IMR-90 (cell line): ENCODE measurements at regions not wholly inside any gene's neighbourhood (a gene's known extent, or its start where the extent isn't known, plus 50 kb on each side); places are given as distances from the start of the nearest gene placed in this dataset.

Experiments used
- ATAC-seq: fragments of 200-7000 bp; cut with Tn5 transposase; 2 replicates; pipeline ENCODE4 v1.9.1; 2020; ENCODE audit warnings: low read depth, mild to moderate bottlenecking, moderate library complexity
- BruUV-seq: library from RNA; stranded (reverse); fragments of 400-500 nt; replicated peaks from 2 replicates; lab custom pipeline; 2021; lab: Mats Ljungman, UMichigan
- CTCF ChIA-PET: fragments of 300-600 bp; formaldehyde crosslinking; extraction: SDS; loops from one replicate; lab custom pipeline; 2021; ENCODE audit warnings: antibody characterized with exemption; lab: Yijun Ruan, JAX
- POLR2A ChIA-PET: fragments of 300-600 bp; sonication (Branson Sonifier 250); formaldehyde crosslinking; loops from one replicate; lab custom pipeline; 2022; ENCODE audit warnings: antibody characterized with exemption; ENCODE audit not compliant: unreplicated experiment; lab: Charles Lee
- DNase-seq: peaks from one replicate; pipeline ENCODE4 v3.0.0; 2013
- H2AFZ ChIP-seq: replicated peaks from 2 replicates; pipeline ENCODE3; 2013; ENCODE audit warnings: low read length, mild to moderate bottlenecking; ENCODE audit not compliant: poor library complexity
- H2AK5ac ChIP-seq: 2 replicates; pipeline ENCODE4 v1.6.1; 2013; ENCODE audit warnings: low read depth, low read length, inconsistent platforms
- H2AK9ac ChIP-seq: replicated peaks from 2 replicates; pipeline ENCODE3; 2013; ENCODE audit warnings: mild to moderate bottlenecking, low read depth, low read length, moderate library complexity; ENCODE audit not compliant: poor library complexity
- H2BK120ac ChIP-seq: 2 replicates; pipeline ENCODE4 v1.6.1; 2013; ENCODE audit warnings: low read depth, low read length, inconsistent platforms
- H2BK15ac ChIP-seq: 3 replicates; pipeline ENCODE4 v1.6.1; 2013; ENCODE audit warnings: low read depth, low read length, inconsistent platforms
- H2BK20ac ChIP-seq: 2 replicates; pipeline ENCODE4 v1.6.1; 2013; ENCODE audit warnings: low read depth, mild to moderate bottlenecking, inconsistent platforms, low read length, moderate library complexity
- H2BK5ac ChIP-seq: 2 replicates; pipeline ENCODE4 v1.6.1; 2013; ENCODE audit warnings: mild to moderate bottlenecking, low read depth, low read length, inconsistent platforms; ENCODE audit not compliant: poor library complexity, severe bottlenecking
- H3K14ac ChIP-seq: replicated peaks from 2 replicates; pipeline ENCODE4 v1.6.1; 2013; ENCODE audit warnings: low read depth, low read length, inconsistent platforms
- H3K18ac ChIP-seq: 2 replicates; pipeline ENCODE4 v1.6.1; 2013; ENCODE audit warnings: low read depth, low read length, control low read depth
- H3K23ac ChIP-seq: 2 replicates; pipeline ENCODE4 v1.6.1; 2013; ENCODE audit warnings: low read depth, low read length, inconsistent platforms
- H3K27ac ChIP-seq: 2 replicates; pipeline ENCODE4 v1.5.1; 2013; ENCODE audit warnings: mild to moderate bottlenecking, control low read depth, low read length; ENCODE audit not compliant: insufficient read depth
- H3K27me3 ChIP-seq: 2 replicates; pipeline ENCODE4 v1.6.1; 2013; ENCODE audit warnings: low read length; ENCODE audit not compliant: control insufficient read depth, insufficient read depth
- H3K36me3 ChIP-seq: 2 replicates; pipeline ENCODE4 v1.6.1; 2013; ENCODE audit warnings: low read length, mixed read lengths; ENCODE audit not compliant: control insufficient read depth, insufficient read depth
- H3K4ac ChIP-seq: 2 replicates; pipeline ENCODE4 v1.6.1; 2013; ENCODE audit warnings: low read depth, low read length, inconsistent platforms
- H3K4me1 ChIP-seq: 2 replicates; pipeline ENCODE4 v1.6.1; 2013; ENCODE audit warnings: low read length, mixed read lengths; ENCODE audit not compliant: control insufficient read depth, insufficient read depth
- H3K4me2 ChIP-seq: 2 replicates; pipeline ENCODE4 v1.6.1; 2013; ENCODE audit warnings: low read depth, mild to moderate bottlenecking, control low read depth, low read length, moderate library complexity
- H3K4me3 ChIP-seq: 2 replicates; pipeline ENCODE4 v1.5.1; 2013; ENCODE audit warnings: low read depth, mild to moderate bottlenecking, control low read depth, low read length, moderate library complexity; ENCODE audit not compliant: insufficient read depth
- H3K56ac ChIP-seq: 2 replicates; pipeline ENCODE4 v1.6.1; 2013; ENCODE audit warnings: low read length, inconsistent platforms; ENCODE audit not compliant: insufficient read depth; ENCODE audit errors: extremely low read depth
- H3K79me1 ChIP-seq, 2 experiments: 2 replicates each; pipeline ENCODE4 v1.6.1; 2013; ENCODE audit warnings: low read length in 2 of 2, inconsistent platforms in 1 of 2, low read depth in 1 of 2
- H3K9ac ChIP-seq: 2 replicates; pipeline ENCODE4 v1.6.1; 2013; ENCODE audit warnings: low read depth, low read length, control low read depth
- H3K9me1 ChIP-seq: 2 replicates; pipeline ENCODE4 v1.6.1; 2013; ENCODE audit warnings: low read length, inconsistent platforms; ENCODE audit not compliant: insufficient read depth
- H3K9me3 ChIP-seq: 2 replicates; pipeline ENCODE4 v1.6.1; 2013; ENCODE audit warnings: low read length; ENCODE audit not compliant: control insufficient read depth, insufficient read depth
- H4K20me1 ChIP-seq: 2 replicates; pipeline ENCODE4 v1.6.1; 2013; ENCODE audit warnings: low read length, inconsistent platforms; ENCODE audit not compliant: insufficient read depth
- H4K5ac ChIP-seq: 2 replicates; pipeline ENCODE4 v1.6.1; 2013; ENCODE audit warnings: mild to moderate bottlenecking, low read depth, low read length, control low read depth
- H4K8ac ChIP-seq, 2 experiments: 2 replicates each; pipeline ENCODE4 v1.6.1; 2013; ENCODE audit warnings: low read depth in 2 of 2, low read length in 2 of 2, control low read depth in 1 of 2, inconsistent platforms in 1 of 2
- H4K91ac ChIP-seq: 2 replicates; pipeline ENCODE4 v1.6.1; 2013; ENCODE audit warnings: low read depth, low read length, inconsistent platforms; ENCODE audit not compliant: insufficient read depth
- CTCF ChIP-seq: conservative IDR thresholded peaks from 2 replicates; pipeline ENCODE4 v1.5.1; 2012; ENCODE audit warnings: mild to moderate bottlenecking, low read depth, low read length, improper control_type of control experiment
- NFE2L2 ChIP-seq: fragments of 150-350 bp; IDR thresholded peaks from 2 replicates; pipeline ENCODE4 v1.6.1; 2016; ENCODE audit warnings: low read depth, mild to moderate bottlenecking, low read length
- RAD21 ChIP-seq: IDR thresholded peaks from 2 replicates; pipeline ENCODE4 v1.6.1; 2012; ENCODE audit warnings: low read length, improper control_type of control experiment
- RFX5 ChIP-seq: IDR thresholded peaks from 2 replicates; pipeline ENCODE4 v1.8.0; 2012; ENCODE audit warnings: low read depth, mild to moderate bottlenecking, low read length, moderate library complexity
- SMC3 ChIP-seq: fragments of 150-350 bp; IDR thresholded peaks from 2 replicates; pipeline ENCODE4 v1.6.1; 2016; ENCODE audit warnings: low read depth, mild to moderate bottlenecking, antibody characterized with exemption, low read length, moderate library complexity
- WGBS, 2 experiments: methylation state at CpG; one replicate each; pipeline versions ENCODE4 v1.1.5 to v1.1.7; 2013; ENCODE audit warnings: missing lambda C conversion rate in 2 of 2; ENCODE audit not compliant: insufficient read length in 1 of 2; ENCODE audit errors: extremely low coverage in 2 of 2; 5-methylcytosine and 5-hydroxymethylcytosine counted together
- dilution Hi-C: fragments of 300-500 bp; cut with HindIII; formaldehyde crosslinking; loops from one replicate; pipeline ENCODE4 v1.14.3; 2018; ENCODE audit warnings: low sequenced_read_pairs; ENCODE audit not compliant: unreplicated experiment
- in situ Hi-C: fragments of 300-500 bp; cut with MboI; formaldehyde crosslinking; loops from 3 replicates; pipeline ENCODE4 v1.14.3; 2019; ENCODE audit warnings: low sequenced_read_pairs, inconsistent platforms, mixed read lengths
- intact Hi-C: fragments of 100-400 bp; cut with micrococcal nuclease; formaldehyde crosslinking; loops from 2 replicates; pipeline ENCODE4 v1.10.0; 2022

GRCh38 chr2:173667415-173667814 lies 297.8 kb downstream of the SP3 start:
- H2AK9ac ChIP-seq: no peak overlapping the region
- no peak overlapping the region for H2AFZ ChIP-seq
- H2BK20ac ChIP-seq: no peak overlapping the region
- H3K9me3 ChIP-seq: no peaks in the 10 kb centered on the region
- H3K23ac ChIP-seq: no peak overlapping the region
- H3K56ac ChIP-seq: no peak overlapping the region
- peak; percentile 26; the same call in 1 of the 2 replicates for TF ChIP-seq SMC3
- peak; percentile 31; the same call in 1 of the 2 replicates for TF ChIP-seq CTCF
- peak; percentile 41 for TF ChIP-seq RAD21
- TF ChIP-seq RFX5: no peak
- TF ChIP-seq NFE2L2: no peak
- H4K91ac ChIP-seq: no peak overlapping the region
- WGBS, 2 experiments: no CpG with 5 or more reads among the region's 2 CpGs
- H3K9me1 ChIP-seq: no peaks in the 10 kb centered on the region
- H2AK5ac ChIP-seq: no peak overlapping the region
- H3K4me1 ChIP-seq: peaks cover 1% of the 10 kb centered on the region; the same call in 1 of the 2 replicates
- no peak overlapping the region for H3K14ac ChIP-seq
- H4K5ac ChIP-seq: no peak overlapping the region
- no peak for DNase-seq
- H3K4ac ChIP-seq: no peak overlapping the region
- in situ Hi-C loops (no loop called here), intact Hi-C loops (loop anchor here (5.0 kb wide), 1 partner anchor 95 kb away; no protein-coding TSS in a partner anchor), dilution Hi-C loops (no loop called here)
- H2BK120ac ChIP-seq: no peak overlapping the region
- no peak overlapping the region for H2BK15ac ChIP-seq
- H3K4me3 ChIP-seq: no peak overlapping the region
- H3K27ac ChIP-seq: no peak overlapping the region
- ChIA-PET CTCF (no interaction called here), POLR2A (no interaction called here)
- H3K27me3 ChIP-seq: peaks cover 6% of the 10 kb centered on the region
- H3K4me2 ChIP-seq: no peak overlapping the region
- no peaks in the 10 kb centered on the region for H3K36me3 ChIP-seq
- no peak overlapping the region for H3K18ac ChIP-seq
- BruUV-seq: no TSS peak
- H3K79me1 ChIP-seq: no peaks in the 10 kb centered on the region
- H4K8ac ChIP-seq: no peak overlapping the region
- H2BK5ac ChIP-seq: no peak overlapping the region
- no peaks in the 10 kb centered on the region for H4K20me1 ChIP-seq
- no peak for ATAC-seq
- no peak overlapping the region for H3K9ac ChIP-seq
